Lower lobe of right lung (tissue), 2 donors: ENCODE measurements at regions not wholly inside any gene's neighbourhood (a gene's known extent, or its start where the extent isn't known, plus 50 kb on each side); places are given as distances from the start of the nearest gene placed in this dataset.
"Not testable (repeated sequence)": the region's sequence is repeated elsewhere in the genome, so short reads cannot be mapped to it uniquely, and the experiment has no call there.

Experiments
- ATAC-seq, 2 donors: fragments of 200-7000 bp; cut with Tn5 transposase; one replicate each; pipeline ENCODE4 v1.9.1; 2020 to 2022; ENCODE audit warnings: mild to moderate bottlenecking in 2 of 2, moderate library complexity in 2 of 2
- DNase-seq: peaks from one replicate; pipeline ENCODE4 v3.0.0-alpha.2; 2020
- H3K27ac ChIP-seq: fragments of 200-600 bp; one replicate; pipeline ENCODE4 v1.8.0; 2022
- H3K27me3 ChIP-seq: fragments of 200-600 bp; one replicate; pipeline ENCODE4 v1.8.0; 2022; ENCODE audit warnings: low read depth
- H3K36me3 ChIP-seq: fragments of 200-600 bp; one replicate; pipeline ENCODE4 v1.8.0; 2022; ENCODE audit warnings: mild to moderate bottlenecking
- H3K4me1 ChIP-seq: fragments of 200-600 bp; one replicate; pipeline ENCODE4 v1.8.0; 2022
- H3K4me3 ChIP-seq: fragments of 200-600 bp; one replicate; pipeline ENCODE4 v1.8.0; 2022; ENCODE audit warnings: mild to moderate bottlenecking
- H3K9me3 ChIP-seq: fragments of 200-600 bp; one replicate; pipeline ENCODE4 v1.8.0; 2022
- intact Hi-C: fragments of 100-400 bp; cut with DNase I; formaldehyde crosslinking; loops from one replicate; pipeline ENCODE4 v1.11.0; 2022
- TF ChIP-seq, protein P1 (sequence below): fragments of 200-600 bp; IDR thresholded peaks from one replicate; pipeline ENCODE4 v1.8.0; 2022; ENCODE audit warnings: antibody characterized with exemption, mild to moderate bottlenecking
- donor health status: DM: no; HTN: yes; CAD: no; lungs with severe emphysema.

DNA sequence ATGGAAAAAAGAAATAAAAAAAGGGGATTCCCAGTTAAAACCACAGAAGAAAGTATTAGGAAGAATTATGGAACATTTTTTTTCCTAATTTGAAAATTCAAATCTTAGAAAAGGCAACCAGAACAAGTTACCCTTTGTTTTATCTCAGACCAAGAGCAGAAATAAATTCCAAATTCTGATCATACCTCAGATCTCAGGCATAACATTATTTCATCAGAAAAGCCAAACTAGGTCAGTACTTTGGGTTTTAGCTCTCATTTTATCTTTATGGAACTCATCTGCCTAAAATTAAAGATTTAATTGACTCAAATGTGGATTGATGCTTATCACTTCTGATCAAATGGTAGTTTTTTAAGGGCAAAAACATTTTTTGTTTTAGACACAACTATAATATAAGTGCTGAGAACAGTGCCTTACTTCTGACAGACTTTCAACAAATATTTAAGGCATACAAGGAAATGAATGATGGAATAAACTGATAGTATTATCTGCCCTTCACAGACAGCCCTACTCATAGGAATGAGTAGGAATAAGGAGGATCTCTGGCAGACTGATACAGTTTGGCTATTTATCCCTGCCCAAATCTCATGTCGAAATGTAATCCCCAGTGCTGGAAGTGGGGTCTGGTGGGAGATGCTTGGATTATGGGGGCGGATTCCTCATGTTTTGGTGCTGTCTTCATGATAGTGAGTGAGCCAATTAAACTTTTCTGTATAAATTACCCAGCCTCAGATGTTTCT is 245.3 kb upstream of the PITX2 start:
- Histone ChIP-seq H3K4me1 (peaks cover 7% of the 10 kb centered on the region), H3K4me3 (no peak overlapping the region), H3K27ac (no peak overlapping the region), H3K27me3 (no peaks in the 10 kb centered on the region), H3K9me3 (no peaks in the 10 kb centered on the region), H3K36me3 (no peaks in the 10 kb centered on the region)
- intact Hi-C loops: no loop called here
- DNase-seq: no peak
- ATAC-seq: no peak
- TF ChIP-seq, protein P1, sequence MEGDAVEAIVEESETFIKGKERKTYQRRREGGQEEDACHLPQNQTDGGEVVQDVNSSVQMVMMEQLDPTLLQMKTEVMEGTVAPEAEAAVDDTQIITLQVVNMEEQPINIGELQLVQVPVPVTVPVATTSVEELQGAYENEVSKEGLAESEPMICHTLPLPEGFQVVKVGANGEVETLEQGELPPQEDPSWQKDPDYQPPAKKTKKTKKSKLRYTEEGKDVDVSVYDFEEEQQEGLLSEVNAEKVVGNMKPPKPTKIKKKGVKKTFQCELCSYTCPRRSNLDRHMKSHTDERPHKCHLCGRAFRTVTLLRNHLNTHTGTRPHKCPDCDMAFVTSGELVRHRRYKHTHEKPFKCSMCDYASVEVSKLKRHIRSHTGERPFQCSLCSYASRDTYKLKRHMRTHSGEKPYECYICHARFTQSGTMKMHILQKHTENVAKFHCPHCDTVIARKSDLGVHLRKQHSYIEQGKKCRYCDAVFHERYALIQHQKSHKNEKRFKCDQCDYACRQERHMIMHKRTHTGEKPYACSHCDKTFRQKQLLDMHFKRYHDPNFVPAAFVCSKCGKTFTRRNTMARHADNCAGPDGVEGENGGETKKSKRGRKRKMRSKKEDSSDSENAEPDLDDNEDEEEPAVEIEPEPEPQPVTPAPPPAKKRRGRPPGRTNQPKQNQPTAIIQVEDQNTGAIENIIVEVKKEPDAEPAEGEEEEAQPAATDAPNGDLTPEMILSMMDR: no peak

DNA sequence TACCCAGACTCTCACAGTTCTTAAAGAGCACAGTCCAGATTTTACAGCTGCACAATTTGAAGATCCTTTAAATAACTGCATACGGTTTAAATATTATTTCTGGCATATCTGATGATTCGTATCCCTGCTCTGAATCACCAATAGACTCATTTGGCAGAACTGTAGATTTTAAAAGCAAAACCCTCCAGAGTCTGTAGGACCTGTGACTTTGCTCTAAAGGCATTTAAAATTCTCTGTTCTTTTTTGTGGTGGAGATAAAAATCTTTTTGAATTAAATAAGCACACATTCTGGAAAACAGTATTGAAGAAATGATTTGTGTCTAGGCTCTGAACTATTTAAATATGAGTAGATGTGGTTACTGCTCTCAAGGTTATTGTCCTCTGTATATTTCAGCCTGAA is 246.2 kb upstream of the PITX2 start:
- TF ChIP-seq, protein P1: no peak
- intact Hi-C loops: no loop called here
- Histone ChIP-seq H3K27ac (no peak overlapping the region), H3K9me3 (no peaks in the 10 kb centered on the region), H3K36me3 (no peaks in the 10 kb centered on the region), H3K4me3 (no peak overlapping the region), H3K4me1 (peaks cover 7% of the 10 kb centered on the region), H3K27me3 (no peaks in the 10 kb centered on the region)
- DNase-seq (no peak), ATAC-seq (no peak)

DNA sequence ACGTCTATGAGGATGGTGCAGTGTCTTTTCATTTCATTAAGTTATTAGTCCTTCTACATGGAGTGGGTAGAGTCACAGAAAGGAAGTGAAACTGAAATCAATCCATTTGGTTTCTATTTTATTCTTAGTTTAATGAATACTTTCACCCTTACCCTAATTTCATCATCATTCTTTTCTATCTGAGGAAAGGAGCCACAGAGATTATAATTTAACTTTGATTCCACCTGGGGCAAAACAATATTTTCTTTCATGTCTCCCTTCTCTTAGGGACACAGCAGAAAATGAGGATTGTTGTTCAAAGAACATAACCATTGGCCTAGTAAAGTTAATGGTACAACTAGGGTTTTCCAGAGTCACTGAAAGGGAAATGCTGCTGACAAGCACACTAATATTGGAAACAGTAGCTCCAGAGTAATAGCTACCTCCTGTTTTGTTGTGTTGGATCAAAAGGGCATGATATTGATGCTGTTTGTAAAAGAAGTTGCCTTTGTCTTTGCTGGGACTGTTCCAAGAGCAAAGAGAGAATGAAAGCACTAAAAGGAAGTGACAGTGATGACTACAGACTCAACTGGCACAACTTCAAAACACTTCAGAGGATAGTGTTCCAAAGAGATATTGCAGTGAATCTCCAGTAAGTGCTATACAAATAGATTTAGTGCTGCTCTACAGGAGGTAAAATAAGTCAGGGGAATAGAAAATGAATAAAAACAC is 247.1 kb upstream of the PITX2 start:
- TF ChIP-seq, protein P1: no peak
- Histone ChIP-seq H3K27ac (no peak overlapping the region), H3K4me3 (no peak overlapping the region), H3K4me1 (peaks cover 7% of the 10 kb centered on the region), H3K27me3 (no peaks in the 10 kb centered on the region), H3K36me3 (no peaks in the 10 kb centered on the region), H3K9me3 (no peaks in the 10 kb centered on the region)
- DNase-seq (no peak), ATAC-seq (peak in 1 of 2 donors; percentile 33)
- intact Hi-C loops: no loop called here

DNA sequence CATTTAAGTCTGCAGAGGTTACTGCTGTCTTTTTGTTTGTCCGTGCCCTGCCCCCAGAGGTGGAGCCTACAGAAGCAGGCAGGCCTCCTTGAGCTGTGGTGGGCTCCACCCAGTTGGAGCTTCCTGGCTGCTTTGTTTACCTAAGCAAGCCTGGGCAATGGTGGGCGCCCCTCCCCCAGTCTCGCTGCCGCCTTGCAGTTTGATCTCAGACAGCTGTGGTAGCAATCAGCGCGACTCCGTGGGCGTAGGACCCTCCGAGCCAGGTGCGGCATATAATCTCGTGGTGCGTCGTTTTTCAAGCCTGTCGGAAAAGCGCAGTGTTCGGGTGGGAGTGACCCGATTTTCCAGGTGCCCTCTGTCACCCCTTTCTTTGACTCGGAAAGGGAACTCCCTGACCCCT is 253.3 kb upstream of the PITX2 start:
- H3K9me3 ChIP-seq, DNase-seq, H3K27me3 ChIP-seq, H3K4me1 ChIP-seq, intact Hi-C loops, H3K36me3 ChIP-seq, H3K4me3 ChIP-seq, ATAC-seq, H3K27ac ChIP-seq: not testable (repeated sequence)

DNA sequence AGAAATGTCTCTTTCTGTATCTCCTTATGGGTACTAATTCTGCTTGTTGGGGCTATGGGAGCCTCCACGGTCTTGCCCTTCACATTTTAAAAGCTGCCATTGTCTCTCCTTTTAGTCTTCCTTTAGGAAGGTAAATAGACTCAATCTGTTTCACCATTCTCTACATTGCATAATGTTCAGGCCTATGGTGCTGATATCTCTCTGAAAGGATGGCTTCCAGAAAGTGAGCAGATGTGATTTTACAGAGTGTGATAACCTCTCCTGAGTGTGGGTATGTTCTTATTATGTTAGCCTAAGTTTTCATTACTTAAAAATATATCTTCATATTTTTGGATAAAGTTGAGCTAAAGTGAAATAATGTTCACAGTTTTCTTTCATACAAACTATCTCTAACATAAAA is 254.0 kb upstream of the PITX2 start:
- H3K36me3 ChIP-seq: no peaks in the 10 kb centered on the region
- ATAC-seq: no peak
- intact Hi-C loops: no loop called here
- no peak for DNase-seq
- no peaks in the 10 kb centered on the region for H3K4me1 ChIP-seq
- TF ChIP-seq, protein P1: no peak
- H3K27me3 ChIP-seq: no peaks in the 10 kb centered on the region
- no peak overlapping the region for H3K4me3 ChIP-seq
- no peak overlapping the region for H3K27ac ChIP-seq
- no peaks in the 10 kb centered on the region for H3K9me3 ChIP-seq

DNA sequence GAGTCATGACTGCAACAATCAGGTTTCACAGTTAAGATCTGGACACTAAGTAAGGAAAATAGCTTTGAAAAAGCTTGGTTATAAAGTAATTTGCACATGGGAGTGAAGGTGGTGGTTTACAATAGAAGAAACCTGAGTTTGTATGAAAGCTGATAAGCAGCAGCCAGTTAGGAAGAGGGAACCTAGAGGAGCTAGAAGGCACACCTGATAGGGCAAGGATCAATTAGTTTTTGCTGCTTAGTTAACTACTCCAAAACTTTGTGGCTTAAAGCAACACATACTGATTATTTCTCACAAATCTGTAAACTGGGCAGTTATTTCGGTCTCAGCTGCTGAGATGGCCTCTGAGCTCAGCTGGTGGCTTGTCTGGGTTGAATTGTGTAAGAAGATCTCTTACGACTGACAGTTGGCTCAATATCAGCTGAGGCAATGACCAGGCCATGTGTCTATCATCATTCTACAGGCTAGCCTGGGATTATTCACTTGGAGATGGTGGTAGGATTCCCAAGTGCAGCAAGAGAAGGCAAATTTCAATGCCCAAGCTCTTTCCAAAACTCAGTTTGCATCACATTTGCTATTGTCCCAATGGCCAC is 255.0 kb upstream of the PITX2 start:
- no peak for DNase-seq

More for the DNA sequence above, 255.0 kb upstream of the PITX2 start:
- Histone ChIP-seq H3K27me3 (no peaks in the 10 kb centered on the region), H3K4me3 (no peak overlapping the region), H3K36me3 (no peaks in the 10 kb centered on the region), H3K4me1 (no peaks in the 10 kb centered on the region), H3K9me3 (no peaks in the 10 kb centered on the region), H3K27ac (no peak overlapping the region)
- intact Hi-C loops: no loop called here
- TF ChIP-seq, protein P1: no peak
- no peak for ATAC-seq
